SU-DHL-6 (cell line): ENCODE measurements at regions not wholly inside any gene's neighbourhood (a gene's known extent, or its start where the extent isn't known, plus 50 kb on each side); places are given as distances from the start of the nearest gene placed in this dataset.

ENCODE experiments used
- H2AFZ ChIP-seq: fragments of 200-600 bp; sonication (generic); 2 replicates; pipeline ENCODE4 v1.6.1; 2014; ENCODE audit warnings: low read depth, mild to moderate bottlenecking, moderate library complexity, mixed read lengths, antibody characterized with exemption, low read length; ENCODE audit not compliant: severe bottlenecking
- H3F3A ChIP-seq: fragments of 200-600 bp; shearing (Covaris generic); 2 replicates; pipeline ENCODE4 v1.6.0; 2016; ENCODE audit warnings: antibody characterized with exemption, mild to moderate bottlenecking; ENCODE audit not compliant: insufficient read depth
- H3K27ac ChIP-seq: fragments of 200-600 bp; sonication (generic); 2 replicates; pipeline ENCODE4 v1.5.1; 2016; ENCODE audit warnings: low read depth, mild to moderate bottlenecking, low read length, moderate library complexity, mixed read lengths
- H3K27me3 ChIP-seq: fragments of 200-600 bp; sonication (generic), shearing (Covaris generic); 2 replicates; pipeline ENCODE4 v1.6.0; 2014; ENCODE audit warnings: mild to moderate bottlenecking, low read length
- H3K36me3 ChIP-seq: fragments of 200-600 bp; sonication (generic); 2 replicates; pipeline ENCODE4 v1.6.1; 2014; ENCODE audit warnings: mild to moderate bottlenecking, low read length, mixed read lengths
- H3K4me2 ChIP-seq: fragments of 300-600, 200-600 bp; shearing (Covaris generic), sonication (generic); 2 replicates; pipeline ENCODE4 v1.6.0; 2014; ENCODE audit warnings: low read length, low read depth, mild to moderate bottlenecking; ENCODE audit not compliant: poor library complexity, severe bottlenecking
- H3K4me3 ChIP-seq: fragments of 200-600 bp; sonication (generic); 2 replicates; pipeline ENCODE4 v1.5.1; 2014; ENCODE audit warnings: antibody characterized with exemption, low read length, mild to moderate bottlenecking, mixed read lengths; ENCODE audit not compliant: insufficient read depth, poor library complexity, severe bottlenecking
- H3K79me2 ChIP-seq: fragments of 200-600 bp; sonication (generic); 2 replicates; pipeline ENCODE4 v1.6.1; 2014; ENCODE audit warnings: mild to moderate bottlenecking, low read length, moderate library complexity; ENCODE audit not compliant: insufficient read depth
- H3K9ac ChIP-seq: fragments of 200-600 bp; sonication (generic); 2 replicates; pipeline ENCODE4 v1.7.0; 2014; ENCODE audit warnings: mild to moderate bottlenecking, low read length
- H3K9me2 ChIP-seq: fragments of 200-600 bp; sonication (generic); replicated peaks from 2 replicates; pipeline ENCODE4 v1.6.1; 2014; ENCODE audit warnings: low read length; ENCODE audit not compliant: insufficient read depth
- H3K9me3 ChIP-seq: fragments of 200-600 bp; sonication (generic); 2 replicates; pipeline ENCODE4 v1.6.1; 2014; ENCODE audit warnings: low read length, mixed read lengths; ENCODE audit not compliant: insufficient read depth
- H4K20me1 ChIP-seq: fragments of 200-600 bp; sonication (generic); 2 replicates; pipeline ENCODE4 v1.6.1; 2014; ENCODE audit warnings: low read depth, mild to moderate bottlenecking, antibody characterized with exemption, low read length, moderate library complexity, mixed read lengths
- EZH2phosphoT487 ChIP-seq: fragments of 200-600 bp; sonication (generic), shearing (Covaris generic); conservative IDR thresholded peaks from 2 replicates; pipeline ENCODE4 v1.6.1; 2018; ENCODE audit warnings: mild to moderate bottlenecking, antibody characterized with exemption, low read length, moderate library complexity, mixed read lengths
- TF ChIP-seq, protein P1 (sequence below): fragments of 200-600 bp; sonication (generic); IDR thresholded peaks from one replicate; pipeline ENCODE4 v1.5.1; 2017; ENCODE audit warnings: antibody characterized with exemption, mild to moderate bottlenecking, low read length, moderate library complexity; ENCODE audit not compliant: insufficient read depth, poor library complexity, severe bottlenecking

DNA sequence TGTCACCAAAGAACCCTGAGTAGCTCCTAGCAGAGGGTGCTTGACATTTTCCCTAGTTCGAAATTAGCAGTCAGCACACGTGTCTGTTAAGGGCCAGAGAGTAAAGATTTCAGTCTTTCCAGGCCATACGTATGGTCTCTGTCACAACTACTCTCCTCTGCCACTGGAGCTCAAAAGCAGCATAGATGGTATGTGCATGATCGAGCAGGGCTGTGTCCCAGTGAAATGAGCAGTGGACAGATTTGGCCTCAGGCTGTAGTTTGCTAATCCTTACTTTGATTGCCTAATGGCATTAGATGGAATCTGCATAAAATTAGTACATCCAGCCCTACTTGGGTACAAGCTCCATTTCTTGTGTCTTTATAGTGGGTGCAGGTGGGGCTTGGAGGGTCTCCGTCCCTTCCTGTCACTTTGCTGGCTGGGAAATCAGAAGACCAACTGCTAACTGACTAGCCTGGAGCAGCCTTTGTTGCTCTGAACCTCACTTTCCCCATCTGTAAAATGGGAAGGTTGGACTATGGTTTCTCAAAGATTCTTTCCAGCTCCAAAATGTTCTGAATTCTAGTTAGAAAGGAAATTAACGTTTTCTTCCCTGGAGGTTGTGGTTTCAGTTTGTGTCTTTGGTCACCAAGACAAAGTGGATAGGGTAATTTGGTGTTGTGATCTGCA lies 108.5 kb downstream of the GLI2 start:
- Histone ChIP-seq H3K9me3 (no peaks in the 10 kb centered on the region), H3K27ac (no peak overlapping the region), H3K9me2 (no peaks in the 10 kb centered on the region), H3F3A (no peaks in the 10 kb centered on the region), H3K4me2 (no peak overlapping the region), H2AFZ (no peak overlapping the region), H3K79me2 (no peaks in the 10 kb centered on the region), H3K9ac (no peak overlapping the region), H4K20me1 (no peaks in the 10 kb centered on the region), H3K36me3 (no peaks in the 10 kb centered on the region), H3K4me3 (no peak overlapping the region), H3K27me3 (no peaks in the 10 kb centered on the region)
- TF ChIP-seq, protein P1, sequence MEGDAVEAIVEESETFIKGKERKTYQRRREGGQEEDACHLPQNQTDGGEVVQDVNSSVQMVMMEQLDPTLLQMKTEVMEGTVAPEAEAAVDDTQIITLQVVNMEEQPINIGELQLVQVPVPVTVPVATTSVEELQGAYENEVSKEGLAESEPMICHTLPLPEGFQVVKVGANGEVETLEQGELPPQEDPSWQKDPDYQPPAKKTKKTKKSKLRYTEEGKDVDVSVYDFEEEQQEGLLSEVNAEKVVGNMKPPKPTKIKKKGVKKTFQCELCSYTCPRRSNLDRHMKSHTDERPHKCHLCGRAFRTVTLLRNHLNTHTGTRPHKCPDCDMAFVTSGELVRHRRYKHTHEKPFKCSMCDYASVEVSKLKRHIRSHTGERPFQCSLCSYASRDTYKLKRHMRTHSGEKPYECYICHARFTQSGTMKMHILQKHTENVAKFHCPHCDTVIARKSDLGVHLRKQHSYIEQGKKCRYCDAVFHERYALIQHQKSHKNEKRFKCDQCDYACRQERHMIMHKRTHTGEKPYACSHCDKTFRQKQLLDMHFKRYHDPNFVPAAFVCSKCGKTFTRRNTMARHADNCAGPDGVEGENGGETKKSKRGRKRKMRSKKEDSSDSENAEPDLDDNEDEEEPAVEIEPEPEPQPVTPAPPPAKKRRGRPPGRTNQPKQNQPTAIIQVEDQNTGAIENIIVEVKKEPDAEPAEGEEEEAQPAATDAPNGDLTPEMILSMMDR, result no peak
- no peak for TF ChIP-seq EZH2phosphoT487

DNA sequence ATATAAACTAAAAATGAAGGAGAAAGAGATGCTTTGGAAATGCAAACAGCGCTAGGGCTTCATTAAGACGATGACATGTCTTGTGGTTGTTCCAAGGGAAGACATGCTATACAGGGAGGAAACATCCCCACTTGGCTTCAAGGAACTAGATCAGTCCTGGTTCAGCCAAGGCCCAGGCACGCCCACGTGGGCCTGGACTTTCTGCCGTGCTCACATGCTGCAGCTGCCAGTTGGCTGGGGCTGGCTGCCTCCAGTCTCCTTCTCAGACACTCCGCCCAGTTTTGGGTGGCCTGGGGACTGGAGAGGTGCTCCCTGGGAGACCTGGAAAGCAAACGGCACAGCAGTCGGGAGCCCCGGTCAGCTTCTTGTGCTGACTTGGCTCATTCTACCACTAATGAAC lies 109.6 kb downstream of the GLI2 start:
- Histone ChIP-seq H3K27ac (no peak overlapping the region), H3K4me3 (no peak overlapping the region), H3K36me3 (no peaks in the 10 kb centered on the region), H4K20me1 (no peaks in the 10 kb centered on the region), H3K9ac (no peak overlapping the region), H3K27me3 (no peaks in the 10 kb centered on the region), H2AFZ (no peak overlapping the region), H3F3A (no peaks in the 10 kb centered on the region), H3K9me3 (no peaks in the 10 kb centered on the region), H3K9me2 (no peaks in the 10 kb centered on the region), H3K79me2 (no peaks in the 10 kb centered on the region), H3K4me2 (no peak overlapping the region)
- TF ChIP-seq EZH2phosphoT487, result no peak
- TF ChIP-seq, protein P1, result no peak

DNA sequence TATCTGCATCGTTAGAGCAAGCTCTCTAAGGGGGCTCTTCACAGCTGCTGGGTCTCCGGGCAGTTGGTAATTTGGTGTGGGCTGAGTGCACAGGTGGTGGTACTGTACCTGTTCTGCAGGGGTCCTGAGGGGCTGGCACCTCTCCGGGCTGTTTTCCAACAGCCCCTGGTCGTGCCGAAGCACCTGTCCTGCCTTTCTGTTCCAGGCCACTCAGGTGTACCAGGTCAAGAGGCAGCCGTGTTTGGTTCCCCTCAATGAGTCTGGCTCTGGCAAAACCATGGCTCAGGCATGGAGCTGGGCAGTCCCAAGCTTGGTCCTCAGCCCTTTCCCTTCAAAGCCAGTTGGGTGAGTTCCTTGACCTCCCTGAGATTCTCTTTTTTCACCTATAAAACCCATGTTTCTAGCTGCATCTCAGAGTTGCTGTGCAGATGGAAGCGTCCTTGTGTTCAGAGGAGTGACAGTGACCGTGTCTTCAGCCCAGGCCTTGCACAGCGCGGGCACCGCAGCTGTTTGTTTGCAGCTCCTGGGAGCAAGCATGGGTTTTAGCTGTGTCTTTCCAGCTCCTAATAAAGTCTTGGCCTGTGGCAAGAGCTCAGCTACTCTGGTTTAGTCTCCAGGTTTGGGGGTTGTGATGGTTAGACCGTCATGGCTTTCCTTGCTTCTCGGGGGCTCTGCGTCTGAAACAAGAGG lies 110.9 kb downstream of the GLI2 start:
- Histone ChIP-seq H3F3A (no peaks in the 10 kb centered on the region), H3K9me2 (no peaks in the 10 kb centered on the region), H3K36me3 (no peaks in the 10 kb centered on the region), H3K27ac (no peak overlapping the region), H3K9me3 (no peaks in the 10 kb centered on the region), H3K4me2 (no peak overlapping the region), H4K20me1 (no peaks in the 10 kb centered on the region), H3K9ac (no peak overlapping the region), H2AFZ (no peak overlapping the region), H3K27me3 (no peaks in the 10 kb centered on the region), H3K79me2 (no peaks in the 10 kb centered on the region), H3K4me3 (no peak overlapping the region)
- TF ChIP-seq, protein P1, result no peak
- no peak for TF ChIP-seq EZH2phosphoT487
